Gastroesophageal sphincter (tissue), 4 donors: ENCODE measurements at regions not wholly inside any gene's neighbourhood (a gene's known extent, or its start where the extent isn't known, plus 50 kb on each side); places are given as distances from the start of the nearest gene placed in this dataset.

Experiments used
- ATAC-seq: fragments of 150-250 bp; one replicate; pipeline ENCODE4 v1.9.1; 2016; ENCODE audit warnings: mild to moderate bottlenecking, moderate library complexity
- H3K27ac ChIP-seq, 4 donors: fragments of 200-600 bp; sonication (generic) in 3 of 4; 1 replicate in 3 of 4; 2 replicates in 1 of 4; pipeline ENCODE4 v1.5.1; 2016 to 2019
- H3K27me3 ChIP-seq: fragments of 200-600 bp; sonication (generic); one replicate; pipeline ENCODE4 v1.5.1; 2019
- H3K36me3 ChIP-seq, 2 donors: fragments of 200-600 bp; sonication (generic); one replicate each; pipeline ENCODE4 v1.5.1; 2019; ENCODE audit warnings: control low read depth in 1 of 2
- H3K4me1 ChIP-seq, 3 donors: fragments of 200-600 bp; sonication (generic); 1 replicate in 2 of 3; 2 replicates in 1 of 3; pipeline ENCODE4 v1.5.1; 2016 to 2019; ENCODE audit warnings: control low read depth in 2 of 3
- H3K4me3 ChIP-seq, 2 donors: fragments of 200-600 bp; sonication (generic); one replicate each; pipeline ENCODE4 v1.5.1; 2019; ENCODE audit warnings: mild to moderate bottlenecking in 1 of 2, moderate library complexity in 1 of 2
- H3K9me3 ChIP-seq, 3 donors: fragments of 200-600 bp; sonication (generic); one replicate each; pipeline ENCODE4 v1.5.1; 2017 to 2019; ENCODE audit warnings: control low read depth in 2 of 3
- EP300 ChIP-seq: sonication (generic); formaldehyde crosslinking; IDR thresholded peaks from one replicate; pipeline ENCODE4 v1.6.1; 2017; ENCODE audit warnings: antibody characterized with exemption, mild to moderate bottlenecking
- POLR2A ChIP-seq, 2 donors: fragments of 450-650 bp; IDR thresholded peaks; one replicate each; pipeline ENCODE4 v1.6.1; 2017; ENCODE audit warnings: antibody characterized with exemption in 2 of 2, mild to moderate bottlenecking in 2 of 2, moderate library complexity in 1 of 2
- POLR2AphosphoS5 ChIP-seq: sonication (generic); formaldehyde crosslinking; IDR thresholded peaks from one replicate; pipeline ENCODE4 v1.6.1; 2017; ENCODE audit warnings: antibody characterized with exemption
- WGBS, 2 donors: methylation state at CpG; one replicate each; pipeline ENCODE4 v1.1.5; 2018; ENCODE audit warnings: low coverage in 1 of 2; 5-methylcytosine and 5-hydroxymethylcytosine counted together
- TF ChIP-seq, protein P1 (sequence below), 4 experiments: fragments of 200-600 bp in 2 of 4; fragments of 450-650 bp in 2 of 4; sonication (generic) in 1 of 4; IDR thresholded peaks; one replicate each; pipeline ENCODE4 v1.5.1; 2017 to 2019; ENCODE audit warnings: antibody characterized with exemption in 4 of 4, mild to moderate bottlenecking in 2 of 4, moderate library complexity in 2 of 4

- Histone ChIP-seq H3K4me3 (no peak overlapping the region), H3K4me1 (no peaks in the 10 kb centered on the region), H3K36me3 (no peaks in the 10 kb centered on the region), H3K9me3 (no peaks in the 10 kb centered on the region), H3K27me3 (no peaks in the 10 kb centered on the region), H3K27ac (no peak overlapping the region)
- WGBS, 2 donors: 61 to 63% methylated on average over 4 of the region's 4 CpGs
- TF ChIP-seq EP300 (no peak), POLR2A (IDR thresholded peaks at IDR 0.05) (no peak), POLR2AphosphoS5 (no peak)
- TF ChIP-seq, protein P1, sequence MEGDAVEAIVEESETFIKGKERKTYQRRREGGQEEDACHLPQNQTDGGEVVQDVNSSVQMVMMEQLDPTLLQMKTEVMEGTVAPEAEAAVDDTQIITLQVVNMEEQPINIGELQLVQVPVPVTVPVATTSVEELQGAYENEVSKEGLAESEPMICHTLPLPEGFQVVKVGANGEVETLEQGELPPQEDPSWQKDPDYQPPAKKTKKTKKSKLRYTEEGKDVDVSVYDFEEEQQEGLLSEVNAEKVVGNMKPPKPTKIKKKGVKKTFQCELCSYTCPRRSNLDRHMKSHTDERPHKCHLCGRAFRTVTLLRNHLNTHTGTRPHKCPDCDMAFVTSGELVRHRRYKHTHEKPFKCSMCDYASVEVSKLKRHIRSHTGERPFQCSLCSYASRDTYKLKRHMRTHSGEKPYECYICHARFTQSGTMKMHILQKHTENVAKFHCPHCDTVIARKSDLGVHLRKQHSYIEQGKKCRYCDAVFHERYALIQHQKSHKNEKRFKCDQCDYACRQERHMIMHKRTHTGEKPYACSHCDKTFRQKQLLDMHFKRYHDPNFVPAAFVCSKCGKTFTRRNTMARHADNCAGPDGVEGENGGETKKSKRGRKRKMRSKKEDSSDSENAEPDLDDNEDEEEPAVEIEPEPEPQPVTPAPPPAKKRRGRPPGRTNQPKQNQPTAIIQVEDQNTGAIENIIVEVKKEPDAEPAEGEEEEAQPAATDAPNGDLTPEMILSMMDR (IDR thresholded peaks at IDR 0.05): no peak
- ATAC-seq: no peak
Measured at GRCh38 chr6:77151241-77151640, 312.1 kb downstream of the HTR1B start.

- Histone ChIP-seq H3K9me3 (no peaks in the 10 kb centered on the region), H3K27ac (no peak overlapping the region), H3K4me1 (no peaks in the 10 kb centered on the region), H3K27me3 (no peaks in the 10 kb centered on the region), H3K4me3 (no peak overlapping the region), H3K36me3 (no peaks in the 10 kb centered on the region)
- ATAC-seq: no peak
- no peak for TF ChIP-seq POLR2AphosphoS5
- TF ChIP-seq POLR2A (IDR thresholded peaks at IDR 0.05): no peak
- TF ChIP-seq EP300: no peak
- TF ChIP-seq, protein P1 (IDR thresholded peaks at IDR 0.05): no peak
Measured at GRCh38 chr6:77150736-77151135, 312.6 kb downstream of the HTR1B start.

GRCh38 chr6:77145244-77145643 is 318.0 kb downstream of the HTR1B start:
- H3K27me3 ChIP-seq: no peaks in the 10 kb centered on the region
- no peak for ATAC-seq
- H3K9me3 ChIP-seq: no peaks in the 10 kb centered on the region
- H3K4me1 ChIP-seq: no peaks in the 10 kb centered on the region
- WGBS, 2 donors: 40 to 65% methylated on average over 1 of the region's 1 CpG
- no peak overlapping the region for H3K4me3 ChIP-seq
- TF ChIP-seq POLR2AphosphoS5: no peak
- no peak for TF ChIP-seq POLR2A (IDR thresholded peaks at IDR 0.05)
- TF ChIP-seq, protein P1 (IDR thresholded peaks at IDR 0.05): no peak
- TF ChIP-seq EP300: no peak
- no peaks in the 10 kb centered on the region for H3K36me3 ChIP-seq
- no peak overlapping the region for H3K27ac ChIP-seq

GRCh38 chr6:77143659-77144447 is 319.4 kb downstream of the HTR1B start:
- 74 to 87% methylated on average over 4 to 5 of the region's 5 CpGs for WGBS, 2 donors
- ATAC-seq: no peak
- no peaks in the 10 kb centered on the region for H3K27me3 ChIP-seq
- no peaks in the 10 kb centered on the region for H3K36me3 ChIP-seq
- H3K4me3 ChIP-seq: no peak overlapping the region
- no peaks in the 10 kb centered on the region for H3K4me1 ChIP-seq
- TF ChIP-seq POLR2A (IDR thresholded peaks at IDR 0.05): no peak
- TF ChIP-seq, protein P1 (IDR thresholded peaks at IDR 0.05): no peak
- no peak for TF ChIP-seq EP300
- TF ChIP-seq POLR2AphosphoS5: no peak
- H3K27ac ChIP-seq: no peak overlapping the region
- no peaks in the 10 kb centered on the region for H3K9me3 ChIP-seq

DNA sequence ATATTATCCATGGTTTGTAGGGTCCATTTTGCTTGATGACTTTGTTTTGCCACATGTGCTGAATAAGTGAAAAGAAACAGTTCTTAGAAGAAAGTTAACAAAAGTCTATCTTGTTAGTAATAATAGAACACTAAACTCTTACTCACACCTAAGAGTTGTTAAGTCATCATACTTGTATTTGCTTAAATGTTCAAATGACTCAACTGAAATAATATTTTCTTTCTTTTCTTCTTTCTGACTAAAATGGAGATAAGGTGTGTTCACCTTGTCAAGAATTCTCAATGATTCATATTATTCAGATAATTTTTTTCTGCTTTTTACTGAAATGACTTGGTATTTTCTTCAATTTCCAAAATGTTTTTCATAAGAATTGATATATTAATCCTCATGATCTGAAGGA is 327.2 kb downstream of the HTR1B start:
- Histone ChIP-seq H3K27me3 (no peaks in the 10 kb centered on the region), H3K27ac (no peak overlapping the region), H3K36me3 (no peaks in the 10 kb centered on the region), H3K4me1 (no peaks in the 10 kb centered on the region), H3K4me3 (no peak overlapping the region), H3K9me3 (no peaks in the 10 kb centered on the region)
- ATAC-seq: no peak
- TF ChIP-seq, protein P1 (IDR thresholded peaks at IDR 0.05): no peak
- TF ChIP-seq POLR2AphosphoS5: no peak
- TF ChIP-seq EP300: no peak
- no peak for TF ChIP-seq POLR2A (IDR thresholded peaks at IDR 0.05)
